Breast epithelium (tissue), 4 donors: ENCODE measurements at regions not wholly inside any gene's neighbourhood (a gene's known extent, or its start where the extent isn't known, plus 50 kb on each side); places are given as distances from the start of the nearest gene placed in this dataset.

Experiments used
- DNase-seq, 2 donors: peaks; one replicate each; pipeline ENCODE4 v3.0.0-alpha.2; 2019; ENCODE audit warnings: low spot score in 2 of 2
- H3K27ac ChIP-seq, 2 donors: fragments of 200-600 bp; sonication (generic) in 1 of 2; one replicate each; pipeline ENCODE4 v1.5.1; 2016 to 2019; ENCODE audit warnings: mild to moderate bottlenecking in 1 of 2
- H3K27me3 ChIP-seq, 2 donors: fragments of 200-600 bp; sonication (generic) in 1 of 2; one replicate each; pipeline versions ENCODE4 v1.5.1 to v1.6.0; 2017 to 2019; ENCODE audit warnings: control low read depth in 1 of 2, mild to moderate bottlenecking in 1 of 2
- H3K36me3 ChIP-seq: fragments of 200-600 bp; one replicate; pipeline ENCODE4 v1.5.1; 2019
- H3K4me1 ChIP-seq, 2 donors: fragments of 200-600 bp; sonication (generic); one replicate each; pipeline ENCODE4 v1.5.1; 2016 to 2019; ENCODE audit warnings: control low read depth in 1 of 2
- H3K4me3 ChIP-seq, 3 donors: fragments of 200-600 bp; sonication (generic); 1 replicate in 2 of 3; 2 replicates in 1 of 3; pipeline ENCODE4 v1.5.1; 2016 to 2019; ENCODE audit warnings: mild to moderate bottlenecking in 3 of 3, moderate library complexity in 2 of 3
- H3K9me3 ChIP-seq, 2 donors: fragments of 200-600 bp; sonication (generic) in 1 of 2; one replicate each; pipeline ENCODE4 v1.5.1; 2016 to 2019; ENCODE audit warnings: control low read depth in 1 of 2
- POLR2A ChIP-seq: fragments of 450-650 bp; IDR thresholded peaks from one replicate; pipeline ENCODE4 v1.6.1; 2016; ENCODE audit warnings: antibody characterized with exemption, mild to moderate bottlenecking, moderate library complexity
- POLR2AphosphoS5 ChIP-seq, 3 donors: sonication (generic); formaldehyde crosslinking; IDR thresholded peaks; one replicate each; pipeline ENCODE4 v1.6.1; 2017; ENCODE audit warnings: antibody characterized with exemption in 3 of 3
- intact Hi-C: fragments of 100-400 bp; cut with DNase I; formaldehyde crosslinking; loops from one replicate; pipeline ENCODE4 v1.15.1; 2023; ENCODE audit warnings: low total_unique reads
- TF ChIP-seq, protein P1 (sequence below), 3 donors: fragments of 450-650 bp; IDR thresholded peaks; one replicate each; pipeline ENCODE4 v1.5.1; 2016 to 2017; ENCODE audit warnings: antibody characterized with exemption in 3 of 3, mild to moderate bottlenecking in 3 of 3, moderate library complexity in 3 of 3

DNA sequence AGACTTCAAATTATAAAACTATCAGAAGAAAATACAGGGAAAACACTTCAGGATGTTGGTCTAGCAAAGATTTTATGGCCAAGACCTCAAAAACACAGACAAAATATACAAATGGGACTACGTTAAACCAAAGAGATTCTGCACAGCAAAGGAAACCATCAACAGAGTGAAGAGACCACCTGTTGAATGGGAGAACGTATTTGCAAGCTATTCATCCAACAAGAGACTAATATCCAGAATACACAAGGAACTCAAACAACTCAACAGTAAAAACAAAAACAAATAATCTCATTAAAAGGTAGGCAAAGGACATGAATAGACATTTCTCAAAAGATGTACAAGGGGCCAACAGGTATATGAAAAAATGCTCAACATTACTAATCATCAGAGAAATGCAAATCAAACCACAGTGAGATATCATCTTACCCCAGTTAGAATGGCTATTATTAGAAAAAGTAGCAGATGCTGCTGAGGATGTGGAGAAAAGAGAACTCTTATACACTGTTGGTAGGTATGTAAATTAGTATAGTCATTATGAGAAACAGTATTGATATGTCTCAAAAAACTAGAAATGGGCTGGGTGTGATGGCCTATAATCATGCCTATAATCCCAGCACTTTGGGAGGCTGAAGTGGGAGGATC is 112.6 kb downstream of the LRIG2 start:
- intact Hi-C loops: no loop called here

DNA sequence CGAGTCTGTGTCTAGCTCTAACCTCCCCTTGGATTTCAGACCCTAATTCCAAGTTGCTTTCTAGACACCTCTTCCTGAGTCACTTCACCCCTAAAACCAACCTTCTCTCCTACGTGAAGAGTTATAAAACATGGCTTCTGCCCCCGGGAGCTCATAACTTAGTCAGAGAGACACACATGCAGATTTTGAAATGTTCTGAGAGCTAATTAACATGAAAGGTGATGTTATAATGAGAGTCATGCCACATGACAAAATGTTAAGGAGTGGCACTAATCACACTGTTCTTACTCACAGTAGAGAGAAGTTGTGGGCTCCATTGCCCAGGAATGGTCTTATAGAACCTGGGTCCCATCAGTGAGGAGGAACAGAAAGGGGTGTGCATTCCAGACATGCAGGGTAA is 117.1 kb downstream of the LRIG2 start:
- Histone ChIP-seq H3K27me3 (no peaks in the 10 kb centered on the region), H3K36me3 (no peaks in the 10 kb centered on the region), H3K9me3 (no peaks in the 10 kb centered on the region), H3K27ac (no peak overlapping the region), H3K4me1 (no peaks in the 10 kb centered on the region), H3K4me3 (no peak overlapping the region)
- no peak for DNase-seq
- no peak for TF ChIP-seq POLR2A
- TF ChIP-seq, protein P1, sequence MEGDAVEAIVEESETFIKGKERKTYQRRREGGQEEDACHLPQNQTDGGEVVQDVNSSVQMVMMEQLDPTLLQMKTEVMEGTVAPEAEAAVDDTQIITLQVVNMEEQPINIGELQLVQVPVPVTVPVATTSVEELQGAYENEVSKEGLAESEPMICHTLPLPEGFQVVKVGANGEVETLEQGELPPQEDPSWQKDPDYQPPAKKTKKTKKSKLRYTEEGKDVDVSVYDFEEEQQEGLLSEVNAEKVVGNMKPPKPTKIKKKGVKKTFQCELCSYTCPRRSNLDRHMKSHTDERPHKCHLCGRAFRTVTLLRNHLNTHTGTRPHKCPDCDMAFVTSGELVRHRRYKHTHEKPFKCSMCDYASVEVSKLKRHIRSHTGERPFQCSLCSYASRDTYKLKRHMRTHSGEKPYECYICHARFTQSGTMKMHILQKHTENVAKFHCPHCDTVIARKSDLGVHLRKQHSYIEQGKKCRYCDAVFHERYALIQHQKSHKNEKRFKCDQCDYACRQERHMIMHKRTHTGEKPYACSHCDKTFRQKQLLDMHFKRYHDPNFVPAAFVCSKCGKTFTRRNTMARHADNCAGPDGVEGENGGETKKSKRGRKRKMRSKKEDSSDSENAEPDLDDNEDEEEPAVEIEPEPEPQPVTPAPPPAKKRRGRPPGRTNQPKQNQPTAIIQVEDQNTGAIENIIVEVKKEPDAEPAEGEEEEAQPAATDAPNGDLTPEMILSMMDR (IDR thresholded peaks at IDR 0.05): no peak
- TF ChIP-seq POLR2AphosphoS5 (IDR thresholded peaks at IDR 0.05): no peak
- intact Hi-C loops: no loop called here

More for the DNA sequence above, 112.6 kb downstream of the LRIG2 start:
- Histone ChIP-seq H3K9me3 (no peaks in the 10 kb centered on the region), H3K36me3 (no peaks in the 10 kb centered on the region), H3K4me1 (no peaks in the 10 kb centered on the region), H3K4me3 (no peak overlapping the region), H3K27ac (no peak overlapping the region), H3K27me3 (no peaks in the 10 kb centered on the region)
- no peak for DNase-seq
- TF ChIP-seq POLR2AphosphoS5 (IDR thresholded peaks at IDR 0.05) (no peak), POLR2A (no peak)
- TF ChIP-seq, protein P1 (IDR thresholded peaks at IDR 0.05): no peak

DNA sequence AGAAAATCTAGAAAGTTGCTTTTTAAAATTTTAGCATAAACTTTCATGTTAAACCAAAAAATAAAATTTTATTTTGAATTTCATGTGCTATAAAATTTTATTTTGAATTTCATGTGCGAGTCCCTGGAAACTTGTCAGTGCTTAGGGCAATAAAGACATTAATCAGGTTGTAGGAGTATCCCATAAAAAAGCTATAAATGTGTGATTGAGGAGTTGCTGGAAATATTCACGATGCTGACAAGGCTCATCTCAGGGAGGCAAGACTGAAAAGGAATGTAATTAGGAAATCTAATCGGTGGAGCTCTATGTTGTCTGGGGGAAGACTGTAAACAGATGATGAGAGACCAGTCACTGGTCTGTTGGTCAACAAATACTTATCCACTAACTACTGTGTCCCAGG is 117.9 kb downstream of the LRIG2 start:
- intact Hi-C loops: no loop called here
- no peak for DNase-seq
- no peaks in the 10 kb centered on the region for H3K4me1 ChIP-seq
- H3K9me3 ChIP-seq: no peaks in the 10 kb centered on the region
- H3K36me3 ChIP-seq: no peaks in the 10 kb centered on the region
- H3K4me3 ChIP-seq: no peak overlapping the region
- no peak overlapping the region for H3K27ac ChIP-seq
- TF ChIP-seq POLR2A (no peak), POLR2AphosphoS5 (IDR thresholded peaks at IDR 0.05) (no peak)
- TF ChIP-seq, protein P1 (IDR thresholded peaks at IDR 0.05): no peak
- no peaks in the 10 kb centered on the region for H3K27me3 ChIP-seq

DNA sequence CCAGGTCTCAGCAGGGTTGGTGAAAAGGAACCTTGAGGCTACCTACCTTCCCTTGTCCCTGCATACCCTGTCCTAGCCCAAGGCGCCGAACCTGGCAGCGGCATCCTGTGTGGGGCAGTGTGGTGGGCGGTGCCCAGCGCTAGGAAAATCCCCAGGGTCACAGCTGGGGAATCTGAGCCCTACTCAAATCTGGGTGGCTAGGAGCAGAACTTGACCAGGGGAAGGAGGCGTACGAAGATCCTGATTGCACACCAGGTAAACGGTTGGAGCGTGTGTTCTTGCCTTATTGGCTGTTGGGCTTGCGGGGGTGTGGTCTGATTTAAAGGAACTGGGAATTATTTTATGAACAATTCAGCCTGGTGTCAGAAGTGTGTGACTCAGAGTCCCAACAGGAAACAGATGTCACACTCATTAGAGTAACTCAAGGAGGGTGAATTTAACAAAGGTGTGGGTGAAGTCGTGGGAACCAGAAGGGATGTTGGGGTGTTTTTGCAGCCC is 118.6 kb downstream of the LRIG2 start:
- intact Hi-C loops: no loop called here

DNA sequence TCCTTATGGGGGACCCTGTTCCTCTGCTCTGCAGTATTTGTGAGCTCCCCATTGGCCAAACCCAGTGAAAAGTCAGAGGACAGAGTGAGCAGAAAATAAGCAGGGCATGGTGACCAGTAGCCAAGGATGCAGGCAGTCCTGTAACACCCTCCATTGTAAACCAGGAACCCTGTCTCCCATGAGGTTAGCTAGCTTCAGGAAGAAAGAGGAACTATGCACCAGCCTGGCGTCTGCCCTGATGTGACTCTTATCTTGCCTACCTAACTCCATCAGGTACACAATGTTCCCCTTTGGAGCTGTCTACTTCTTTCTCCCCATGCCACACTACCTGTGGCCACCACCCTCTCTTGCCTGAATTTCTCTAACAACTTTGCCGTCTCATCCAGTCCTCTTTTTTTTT is 119.2 kb downstream of the LRIG2 start:
- no peak for DNase-seq
- no peak overlapping the region for H3K4me3 ChIP-seq
- intact Hi-C loops: no loop called here
- H3K36me3 ChIP-seq: no peaks in the 10 kb centered on the region
- no peaks in the 10 kb centered on the region for H3K27me3 ChIP-seq
- H3K4me1 ChIP-seq: no peaks in the 10 kb centered on the region
- TF ChIP-seq POLR2AphosphoS5 (IDR thresholded peaks at IDR 0.05): no peak
- TF ChIP-seq, protein P1 (IDR thresholded peaks at IDR 0.05): no peak
- no peak for TF ChIP-seq POLR2A
- H3K9me3 ChIP-seq: no peaks in the 10 kb centered on the region
- H3K27ac ChIP-seq: no peak overlapping the region

More for the DNA sequence above, 118.6 kb downstream of the LRIG2 start:
- Histone ChIP-seq H3K9me3 (no peaks in the 10 kb centered on the region), H3K27ac (no peak overlapping the region), H3K27me3 (no peaks in the 10 kb centered on the region), H3K4me1 (no peaks in the 10 kb centered on the region), H3K36me3 (no peaks in the 10 kb centered on the region), H3K4me3 (no peak overlapping the region)
- no peak for TF ChIP-seq POLR2A
- no peak for TF ChIP-seq POLR2AphosphoS5 (IDR thresholded peaks at IDR 0.05)
- TF ChIP-seq, protein P1 (IDR thresholded peaks at IDR 0.05): no peak
- no peak for DNase-seq
